ENCODE measurements at regions not wholly inside any gene's neighbourhood (a gene's known extent, or its start where the extent isn't known, plus 50 kb on each side); places are given as distances from the start of the nearest gene placed in this dataset.

DNA sequence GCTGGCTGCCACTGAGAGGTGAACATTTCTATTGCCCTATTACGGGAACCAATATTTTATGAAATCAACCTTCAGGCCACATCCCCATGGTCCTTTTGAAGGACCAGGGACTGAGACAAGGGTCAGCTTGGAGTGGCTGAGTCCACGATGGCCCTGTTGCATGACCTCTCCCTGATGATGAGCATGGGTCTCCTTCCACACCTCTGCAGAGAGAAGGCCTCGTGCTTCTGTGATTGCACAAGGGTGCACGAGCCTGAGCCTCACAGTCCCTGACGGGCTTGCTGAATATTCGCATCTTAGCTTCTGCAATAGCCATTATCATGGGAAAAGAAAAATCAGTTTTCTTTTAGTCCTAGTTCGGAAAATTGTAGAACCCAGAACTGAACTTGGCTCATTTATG, 255.0 kb upstream of the IRX2 start:
- TF ChIP-seq, protein P1, sequence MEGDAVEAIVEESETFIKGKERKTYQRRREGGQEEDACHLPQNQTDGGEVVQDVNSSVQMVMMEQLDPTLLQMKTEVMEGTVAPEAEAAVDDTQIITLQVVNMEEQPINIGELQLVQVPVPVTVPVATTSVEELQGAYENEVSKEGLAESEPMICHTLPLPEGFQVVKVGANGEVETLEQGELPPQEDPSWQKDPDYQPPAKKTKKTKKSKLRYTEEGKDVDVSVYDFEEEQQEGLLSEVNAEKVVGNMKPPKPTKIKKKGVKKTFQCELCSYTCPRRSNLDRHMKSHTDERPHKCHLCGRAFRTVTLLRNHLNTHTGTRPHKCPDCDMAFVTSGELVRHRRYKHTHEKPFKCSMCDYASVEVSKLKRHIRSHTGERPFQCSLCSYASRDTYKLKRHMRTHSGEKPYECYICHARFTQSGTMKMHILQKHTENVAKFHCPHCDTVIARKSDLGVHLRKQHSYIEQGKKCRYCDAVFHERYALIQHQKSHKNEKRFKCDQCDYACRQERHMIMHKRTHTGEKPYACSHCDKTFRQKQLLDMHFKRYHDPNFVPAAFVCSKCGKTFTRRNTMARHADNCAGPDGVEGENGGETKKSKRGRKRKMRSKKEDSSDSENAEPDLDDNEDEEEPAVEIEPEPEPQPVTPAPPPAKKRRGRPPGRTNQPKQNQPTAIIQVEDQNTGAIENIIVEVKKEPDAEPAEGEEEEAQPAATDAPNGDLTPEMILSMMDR (IDR thresholded peaks at IDR 0.05 in 2 of 3, conservative IDR thresholded peaks at IDR 0.05 in 1 of 3; ENCODE audit: control insufficient read depth in 2 of 3, extremely low read depth in 1 of 3, insufficient read depth in 1 of 3, low read depth in 3 of 3, low read length in 3 of 3), result no peak
- TF ChIP-seq POLR2AphosphoS5 (IDR thresholded peaks at IDR 0.05; ENCODE audit: low read length) (no peak), SIX5 (IDR thresholded peaks at IDR 0.05; ENCODE audit: low read depth, low read length, severe bottlenecking) (no peak), TCF12 (IDR thresholded peaks at IDR 0.05; ENCODE audit: low read depth, low read length) (no peak), NBN (IDR thresholded peaks at IDR 0.05) (no peak), KDM1A (IDR thresholded peaks at IDR 0.05; ENCODE audit: borderline replicate concordance) (no peak), CBX5 (IDR thresholded peaks at IDR 0.05; ENCODE audit: low read depth) (no peak), NFYA (IDR thresholded peaks at IDR 0.05; ENCODE audit: borderline replicate concordance, low read depth, low read length) (no peak), EZH2 (IDR thresholded peaks at IDR 0.05; ENCODE audit: borderline replicate concordance, control insufficient read depth, low read depth, low read length) (no peak), RELA (IDR thresholded peaks at IDR 0.05; ENCODE audit: borderline replicate concordance, partially characterized antibody) (no peak), ZNF207 (IDR thresholded peaks at IDR 0.05; ENCODE audit: borderline replicate concordance) (no peak)
